ENCODE measurements at regions not wholly inside any gene's neighbourhood (a gene's known extent, or its start where the extent isn't known, plus 50 kb on each side); places are given as distances from the start of the nearest gene placed in this dataset.

DNA sequence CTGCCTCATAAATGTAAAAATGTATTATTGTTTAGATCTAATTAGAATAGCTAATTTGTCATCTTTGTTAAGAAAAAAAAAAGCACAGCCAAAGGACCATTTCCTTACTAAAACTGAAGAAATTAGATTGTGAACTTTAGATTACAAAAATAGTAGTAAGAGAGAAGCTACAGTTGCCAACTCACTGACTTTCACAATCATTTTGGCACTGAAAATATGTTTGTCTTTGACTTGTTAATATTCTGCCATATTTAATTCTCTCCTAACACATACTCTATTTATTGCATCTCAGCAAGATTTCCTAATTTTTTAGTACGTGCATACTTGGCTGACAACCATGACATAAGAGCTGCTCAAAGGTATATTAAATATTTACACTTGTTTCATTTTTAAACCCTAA lies 297.1 kb downstream of the TUSC1 start:
- TF ChIP-seq HDGF (IDR thresholded peaks at IDR 0.05; ENCODE audit: borderline replicate concordance) (no peak), SP1 (IDR thresholded peaks at IDR 0.05) (no peak), BHLHE40 (IDR thresholded peaks at IDR 0.05; ENCODE audit: borderline replicate concordance) (no peak), NFRKB (IDR thresholded peaks at IDR 0.05) (no peak), L3MBTL2 (conservative IDR thresholded peaks at IDR 0.05) (no peak), FOXM1 (IDR thresholded peaks at IDR 0.05; ENCODE audit: borderline replicate concordance) (no peak), SUZ12 (IDR thresholded peaks at IDR 0.05) (no peak), PKNOX1 (IDR thresholded peaks at IDR 0.05) (no peak), FOXK2 (IDR thresholded peaks at IDR 0.05) (no peak), CTBP1 (IDR thresholded peaks at IDR 0.05; ENCODE audit: borderline replicate concordance) (no peak), ELF4 (IDR thresholded peaks at IDR 0.05) (no peak), LEF1 (IDR thresholded peaks at IDR 0.05; ENCODE audit: borderline replicate concordance) (no peak), ARNT (IDR thresholded peaks at IDR 0.05) (no peak)

Measured in HEK293T (cell line).